HUDEP-2 (cell line): ENCODE measurements at regions not wholly inside any gene's neighbourhood (a gene's known extent, or its start where the extent isn't known, plus 50 kb on each side); places are given as distances from the start of the nearest gene placed in this dataset.
"Not testable (repeated sequence)": the region's sequence is repeated elsewhere in the genome, so short reads cannot be mapped to it uniquely, and the experiment has no call there.

ENCODE experiments used
- DNase-seq, 76 experiments: peaks; one replicate each; lab custom pipeline; 2025; ENCODE audit not compliant: unreplicated experiment in 76 of 76; lab: John Stamatoyannopoulos, UW

GRCh38 chr20:43404878-43405277 lies 52.8 kb upstream of the SRSF6 start:
- DNase-seq: peak in 27 of 76 experiments; percentile 3 to 35 (median 13)

- DNase-seq: not testable (repeated sequence)
These were observed 56.8 kb upstream of the SRSF6 start for GRCh38 chr20:43400882-43401281.

- no peak for DNase-seq
These were observed 58.9 kb upstream of the SRSF6 start for GRCh38 chr20:43398676-43399324.

- no peak for DNase-seq
These were observed 60.5 kb upstream of the SRSF6 start for GRCh38 chr20:43397147-43397546.

GRCh38 chr20:43393052-43393451 lies 64.6 kb upstream of the SRSF6 start:
- no peak for DNase-seq

GRCh38 chr20:43392561-43392960 lies 65.1 kb upstream of the SRSF6 start:
- DNase-seq: no peak

- peak in 6 of 76 experiments; percentile 3 to 25 (median 6) for DNase-seq
These were observed 67.7 kb upstream of the SRSF6 start for GRCh38 chr20:43389839-43390626.

GRCh38 chr20:43389211-43389610 lies 68.5 kb upstream of the SRSF6 start:
- DNase-seq: no peak

GRCh38 chr20:43388268-43389002 lies 69.3 kb upstream of the SRSF6 start:
- peak in 5 of 76 experiments; percentile 7 to 31 (median 14) for DNase-seq

- DNase-seq: no peak
These were observed 70.0 kb upstream of the SRSF6 start for GRCh38 chr20:43387737-43388136.

- DNase-seq: no peak
These were observed 70.8 kb upstream of the SRSF6 start for GRCh38 chr20:43386878-43387277.

- DNase-seq: no peak
These were observed 71.8 kb upstream of the SRSF6 start for GRCh38 chr20:43385914-43386313.

GRCh38 chr20:43384101-43384940 lies 73.4 kb upstream of the SRSF6 start:
- no peak for DNase-seq

GRCh38 chr20:43383026-43383795 lies 74.5 kb upstream of the SRSF6 start:
- DNase-seq: no peak

GRCh38 chr20:43382135-43382534 lies 75.6 kb upstream of the SRSF6 start:
- DNase-seq: not testable (repeated sequence)

- DNase-seq: not testable (repeated sequence)
These were observed 76.2 kb upstream of the SRSF6 start for GRCh38 chr20:43381533-43381932.

- no peak for DNase-seq
These were observed 78.3 kb upstream of the SRSF6 start for GRCh38 chr20:43379239-43379917.

- no peak for DNase-seq
These were observed 80.9 kb upstream of the SRSF6 start for GRCh38 chr20:43376831-43377230.

GRCh38 chr20:43375591-43375990 lies 82.1 kb upstream of the SRSF6 start:
- DNase-seq: no peak
